ENCODE measurements at regions not wholly inside any gene's neighbourhood (a gene's known extent, or its start where the extent isn't known, plus 50 kb on each side); places are given as distances from the start of the nearest gene placed in this dataset.

DNA sequence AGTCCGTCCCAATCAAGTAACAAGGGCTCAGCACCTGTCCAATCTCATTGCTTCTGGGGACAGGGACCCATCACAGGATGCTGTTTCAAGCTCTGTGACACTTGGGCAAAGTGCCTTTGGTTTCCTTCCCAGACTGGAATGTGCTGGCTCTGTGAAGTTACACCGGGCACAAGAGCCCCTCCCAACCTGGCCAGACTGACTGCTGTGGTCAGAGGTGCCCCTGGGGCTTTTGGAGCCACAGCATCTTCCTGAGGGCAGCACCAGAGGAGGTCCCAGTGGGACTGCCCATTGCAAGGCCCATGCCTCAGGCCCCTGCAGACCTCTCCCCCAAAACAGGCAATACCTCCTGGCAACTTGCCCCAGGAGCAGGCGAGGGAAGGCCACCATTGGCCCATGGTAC lies 155.2 kb upstream of the GRK3 start (continued):
- TF ChIP-seq PLSCR1 (CRISPR knock-in tag; IDR thresholded peaks at IDR 0.05; ENCODE audit: borderline replicate concordance) (no peak), ISX (CRISPR knock-in tag; conservative IDR thresholded peaks at IDR 0.05) (no peak)

- H3K4me1 ChIP-seq (ENCODE audit: insufficient read depth, low read length), result peaks cover 36% of the 10 kb centered on the region
- no peak for ATAC-seq
- H3K79me2 ChIP-seq (ENCODE audit: insufficient read depth, low read length), result no peaks in the 10 kb centered on the region
- no peaks in the 10 kb centered on the region for H3K36me3 ChIP-seq (replicated peaks in 1 of 2; ENCODE audit: control insufficient read depth in 1 of 2, insufficient read depth in 2 of 2, low read length in 2 of 2)
- in situ Hi-C loops (cut with HindIII; ENCODE audit: extremely low pct_ligation_motif_present, low pct_unique_long_range_greater_than_20kb) (no loop called here), intact Hi-C loops (cut with micrococcal nuclease; ENCODE audit: unreplicated experiment) (no loop called here)
- H2AFZ ChIP-seq (ENCODE audit: low read length), result no peak overlapping the region
- H3K4me2 ChIP-seq (ENCODE audit: low read depth, low read length), result peak overlapping the region; percentile 40
- ChIA-PET CTCF (ENCODE audit: low intra/inter-chr PET ratio, low total read pairs) (no interaction called here), POLR2A (no interaction called here)
- WGBS (ENCODE audit: low lambda C conversion rate), result 15% methylated on average over 4 of the region's 4 CpGs
- H3K9ac ChIP-seq (ENCODE audit: insufficient read depth, low read depth, low read length), result no peak overlapping the region
- H4K20me1 ChIP-seq (ENCODE audit: insufficient read depth, low read length), result no peaks in the 10 kb centered on the region
- TF ChIP-seq HNRNPUL1 (IDR thresholded peaks at IDR 0.05; ENCODE audit: low read depth, low read length) (no peak), AGO1 (IDR thresholded peaks at IDR 0.05; ENCODE audit: low read depth, low read length, poor library complexity, severe bottlenecking) (no peak), ZSCAN25 (CRISPR knock-in tag; IDR thresholded peaks at IDR 0.05) (no peak), MAFG (CRISPR knock-in tag; IDR thresholded peaks at IDR 0.05) (no peak), HNF4A (CRISPR knock-in tag; IDR thresholded peaks at IDR 0.05) (no peak), NR3C1 (CRISPR knock-in tag; IDR thresholded peaks at IDR 0.05) (no peak), NCOA5 (CRISPR knock-in tag; IDR thresholded peaks at IDR 0.05) (no peak), ZFYVE20 (CRISPR knock-in tag; IDR thresholded peaks at IDR 0.05; ENCODE audit: borderline replicate concordance, low read depth) (no peak)
- TF ChIP-seq, protein P1, sequence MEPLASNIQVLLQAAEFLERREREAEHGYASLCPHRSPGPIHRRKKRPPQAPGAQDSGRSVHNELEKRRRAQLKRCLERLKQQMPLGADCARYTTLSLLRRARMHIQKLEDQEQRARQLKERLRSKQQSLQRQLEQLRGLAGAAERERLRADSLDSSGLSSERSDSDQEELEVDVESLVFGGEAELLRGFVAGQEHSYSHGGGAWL (CRISPR knock-in tag; IDR thresholded peaks at IDR 0.05), result no peak
- TF ChIP-seq, protein P2, sequence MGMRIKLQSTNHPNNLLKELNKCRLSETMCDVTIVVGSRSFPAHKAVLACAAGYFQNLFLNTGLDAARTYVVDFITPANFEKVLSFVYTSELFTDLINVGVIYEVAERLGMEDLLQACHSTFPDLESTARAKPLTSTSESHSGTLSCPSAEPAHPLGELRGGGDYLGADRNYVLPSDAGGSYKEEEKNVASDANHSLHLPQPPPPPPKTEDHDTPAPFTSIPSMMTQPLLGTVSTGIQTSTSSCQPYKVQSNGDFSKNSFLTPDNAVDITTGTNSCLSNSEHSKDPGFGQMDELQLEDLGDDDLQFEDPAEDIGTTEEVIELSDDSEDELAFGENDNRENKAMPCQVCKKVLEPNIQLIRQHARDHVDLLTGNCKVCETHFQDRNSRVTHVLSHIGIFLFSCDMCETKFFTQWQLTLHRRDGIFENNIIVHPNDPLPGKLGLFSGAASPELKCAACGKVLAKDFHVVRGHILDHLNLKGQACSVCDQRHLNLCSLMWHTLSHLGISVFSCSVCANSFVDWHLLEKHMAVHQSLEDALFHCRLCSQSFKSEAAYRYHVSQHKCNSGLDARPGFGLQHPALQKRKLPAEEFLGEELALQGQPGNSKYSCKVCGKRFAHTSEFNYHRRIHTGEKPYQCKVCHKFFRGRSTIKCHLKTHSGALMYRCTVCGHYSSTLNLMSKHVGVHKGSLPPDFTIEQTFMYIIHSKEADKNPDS (CRISPR knock-in tag; IDR thresholded peaks at IDR 0.05), result no peak
- no peak overlapping the region for H3K27ac ChIP-seq (ENCODE audit: extremely low read length, insufficient read depth, low read length)
- no peak for DNase-seq (ENCODE audit: low spot score)
- no peak for FAIRE-seq
- peaks cover 6% of the 10 kb centered on the region for H3K9me3 ChIP-seq (ENCODE audit: low read length)
- BruUV-seq (replicated peaks), result no TSS peak
- H3K4me3 ChIP-seq (replicated peaks in 1 of 3; ENCODE audit: insufficient read depth in 1 of 3, low read depth in 2 of 3, low read length in 3 of 3), result no peak overlapping the region
- peaks cover 1 to 20% of the 10 kb centered on the region in 2 experiments; a peak in 3 of 5 replicates for H3K27me3 ChIP-seq (ENCODE audit: control insufficient read depth in 1 of 2, insufficient read depth in 2 of 2, low read length in 2 of 2)
Observed at GRCh38 chr22:25410849-25411248, 153.6 kb upstream of the GRK3 start.

Data from HepG2 (cell line).